GM18951 (cell line): ENCODE measurements at regions not wholly inside any gene's neighbourhood (a gene's known extent, or its start where the extent isn't known, plus 50 kb on each side); places are given as distances from the start of the nearest gene placed in this dataset.

Experiments used
- POLR2A ChIP-seq: IDR thresholded peaks from 4 replicates; pipeline ENCODE4 v1.6.1; 2011; ENCODE audit warnings: mild to moderate bottlenecking; ENCODE audit not compliant: insufficient read length, insufficient read depth; ENCODE audit errors: extremely low read depth
- in situ Hi-C: fragments of 300-500 bp; cut with MboI; formaldehyde crosslinking; loops from one replicate; pipeline ENCODE4 v1.12.0; 2022; ENCODE audit warnings: low sequenced_read_pairs, mixed read lengths, inconsistent platforms; ENCODE audit not compliant: unreplicated experiment

- TF ChIP-seq POLR2A = no peak
- in situ Hi-C loops = no loop called here
These were observed 241.7 kb upstream of the KLF14 start for GRCh38 chr7:130975731-130976130.

- in situ Hi-C loops = no loop called here
- TF ChIP-seq POLR2A = no peak
These were observed 248.2 kb upstream of the KLF14 start for GRCh38 chr7:130982160-130982638.

DNA sequence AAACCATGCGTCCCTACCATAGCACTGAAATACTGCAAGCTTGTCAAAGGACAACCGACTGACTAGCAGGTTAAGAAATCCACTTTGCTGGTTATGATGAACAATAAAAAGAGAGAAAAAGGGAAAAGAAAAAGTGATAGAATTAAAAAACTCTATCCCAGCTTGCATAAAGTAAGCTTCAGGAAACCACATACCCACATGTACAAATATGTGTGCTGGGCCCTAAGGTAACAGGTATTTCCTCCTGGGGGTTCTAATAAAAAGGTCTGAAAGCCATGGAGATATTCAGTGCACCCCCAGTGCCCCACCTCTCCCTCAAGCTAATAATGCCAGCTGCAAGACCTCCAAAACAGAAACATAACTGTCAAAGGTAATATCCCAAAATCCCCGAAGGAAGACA, 248.6 kb upstream of the KLF14 start:
- TF ChIP-seq POLR2A = no peak
- in situ Hi-C loops = no loop called here

DNA sequence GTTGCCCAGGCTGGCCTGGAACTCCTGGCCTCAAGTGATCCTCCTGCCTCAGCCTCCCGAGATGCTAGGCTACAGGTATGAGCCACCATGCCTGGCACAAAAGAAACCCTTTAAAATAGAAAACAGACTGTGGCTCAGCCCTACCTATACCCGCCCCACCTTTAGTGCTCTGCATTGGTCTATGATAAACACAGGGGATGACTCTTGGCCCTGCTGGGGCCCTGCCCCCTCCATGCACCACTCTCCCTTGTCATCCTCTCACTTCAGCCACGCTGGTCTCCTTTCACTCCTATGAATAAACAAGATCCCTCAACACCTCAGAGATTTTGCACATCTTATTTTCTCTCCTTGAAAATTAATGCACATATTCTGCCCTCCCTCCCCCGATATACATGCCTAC, 251.4 kb upstream of the KLF14 start:
- in situ Hi-C loops = no loop called here
- TF ChIP-seq POLR2A = no peak

DNA sequence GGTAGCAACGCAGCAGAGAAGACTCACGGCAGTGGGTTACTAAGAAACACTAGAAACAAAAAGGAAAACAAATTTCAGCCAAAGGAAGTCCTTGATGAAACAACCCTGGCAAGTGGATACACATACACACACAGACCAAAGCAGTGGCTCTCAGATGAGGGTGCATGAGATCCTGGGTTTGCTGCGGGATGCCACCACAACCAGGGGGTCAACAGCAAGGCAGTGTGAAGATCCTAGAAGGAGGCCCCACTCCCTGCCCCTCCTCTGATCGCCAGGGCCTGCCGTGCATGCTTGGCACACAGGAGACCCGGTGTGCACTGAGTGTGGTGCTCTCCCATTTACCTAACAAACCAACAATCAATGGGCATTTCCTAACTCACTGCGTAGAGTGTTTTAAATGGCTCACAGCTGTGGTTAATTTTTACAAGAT, 252.3 kb upstream of the KLF14 start:
- TF ChIP-seq POLR2A = no peak
- in situ Hi-C loops = no loop called here

DNA sequence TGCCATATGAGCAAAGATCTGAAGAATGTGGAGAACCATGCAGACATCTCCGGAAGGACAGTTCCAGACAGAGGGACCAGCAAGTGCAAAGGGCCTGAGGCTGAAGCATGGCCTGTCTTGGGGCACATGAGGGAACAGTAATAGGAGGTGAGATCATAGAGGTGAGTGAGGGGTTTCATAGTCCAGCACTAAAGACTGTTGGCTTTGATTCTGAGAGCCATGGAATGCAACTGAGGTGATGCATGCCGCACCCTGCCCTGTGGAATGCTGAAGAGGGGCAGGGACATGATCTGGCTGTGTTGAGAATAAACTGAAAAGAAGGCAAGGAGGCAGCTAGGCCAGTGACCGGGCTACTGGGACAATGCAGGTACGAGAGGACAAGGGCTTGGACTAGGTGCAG, 253.1 kb upstream of the KLF14 start:
- TF ChIP-seq POLR2A = no peak
- in situ Hi-C loops = no loop called here

DNA sequence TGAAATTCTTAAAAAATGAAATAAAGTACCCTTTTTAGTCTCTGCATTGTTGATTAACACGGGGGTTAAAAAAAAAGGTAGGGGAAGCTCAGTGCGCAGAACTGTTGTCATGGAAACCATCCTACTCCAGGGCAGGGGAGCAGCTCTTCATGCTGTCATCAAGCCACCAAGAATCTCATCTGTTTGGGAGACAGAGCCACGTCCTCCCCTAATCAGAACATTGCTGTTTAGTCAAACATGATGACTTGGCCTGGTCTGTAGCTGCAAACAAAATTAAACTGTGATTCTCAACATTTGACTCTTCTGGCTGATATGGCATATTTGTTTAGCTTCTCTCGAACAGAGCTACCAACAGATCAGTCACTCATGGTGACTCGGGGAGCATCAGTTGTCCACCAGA, 254.4 kb upstream of the KLF14 start:
- no peak for TF ChIP-seq POLR2A
- in situ Hi-C loops = no loop called here

DNA sequence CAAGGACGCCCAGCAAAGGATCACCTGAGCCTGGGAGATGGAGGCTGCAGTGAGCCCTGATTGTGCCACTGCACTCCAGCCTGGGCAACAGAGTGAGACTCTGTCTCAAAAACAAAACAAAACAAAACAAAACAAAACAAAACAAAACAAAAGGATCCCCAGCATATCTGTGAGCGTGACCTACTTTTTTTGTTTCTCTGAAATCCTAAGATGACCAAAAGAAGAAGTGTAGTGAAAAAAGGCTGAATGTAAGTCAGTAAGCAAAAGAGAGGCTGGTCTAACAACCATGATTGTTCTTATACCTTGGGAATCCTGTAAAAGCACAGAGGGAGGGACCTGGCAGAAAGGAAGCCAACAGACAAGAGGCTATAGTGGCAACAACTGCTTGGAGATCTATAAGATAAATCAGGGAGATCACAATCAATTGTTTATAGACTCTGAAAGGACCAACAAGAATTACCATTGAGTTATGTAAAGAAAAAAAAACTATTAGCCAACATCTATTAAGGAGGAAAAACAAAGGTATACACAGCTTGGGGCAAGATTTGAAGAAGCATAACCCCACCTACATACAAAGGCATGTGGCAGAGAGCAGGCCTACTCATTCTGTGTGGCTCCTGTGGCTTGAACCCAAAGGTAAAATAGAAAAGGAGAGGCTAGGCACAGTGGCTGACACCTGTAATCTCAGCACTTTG, 255.2 kb upstream of the KLF14 start:
- no peak for TF ChIP-seq POLR2A
- in situ Hi-C loops = no loop called here

DNA sequence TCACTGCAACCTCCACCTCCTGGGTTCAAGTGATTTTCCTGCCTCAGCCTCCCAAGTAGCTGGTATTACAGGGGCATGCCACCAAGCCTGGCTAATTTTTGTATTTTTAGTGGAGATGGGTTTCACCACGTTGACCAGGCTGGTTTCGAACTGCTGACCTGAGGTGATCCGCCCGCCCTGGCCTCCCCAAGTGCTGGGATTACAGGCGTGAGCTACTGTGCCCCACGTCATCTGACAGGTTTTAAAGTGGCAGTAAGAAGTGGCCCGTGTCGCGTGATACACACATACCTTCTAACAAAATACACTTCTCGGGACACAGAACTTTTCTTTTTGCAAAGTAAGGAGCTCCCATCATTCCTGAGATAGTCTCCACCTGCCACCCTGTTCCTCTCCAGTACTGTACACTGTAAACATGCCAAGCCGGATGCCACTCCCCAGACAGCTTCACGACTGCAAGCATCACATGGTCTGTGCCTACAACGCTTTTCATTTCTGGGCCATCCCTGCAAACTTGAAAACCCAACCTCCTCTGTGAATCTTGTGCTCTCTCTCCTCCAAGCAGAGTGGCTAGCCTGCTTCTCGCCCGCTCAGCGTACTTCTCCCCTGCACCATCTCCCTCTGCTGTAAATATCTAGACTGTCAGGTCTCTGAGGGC, 256.3 kb upstream of the KLF14 start:
- in situ Hi-C loops = no loop called here
- no peak for TF ChIP-seq POLR2A

- no peak for TF ChIP-seq POLR2A
- in situ Hi-C loops = no loop called here
These were observed 259.8 kb upstream of the KLF14 start for GRCh38 chr7:130993671-130994365.

- in situ Hi-C loops = no loop called here
- no peak for TF ChIP-seq POLR2A
These were observed 260.5 kb upstream of the KLF14 start for GRCh38 chr7:130994378-130995115.

- in situ Hi-C loops = no loop called here
- no peak for TF ChIP-seq POLR2A
These were observed 261.5 kb upstream of the KLF14 start for GRCh38 chr7:130995252-130996081.
